Suppressor macrophage (primary cell): ENCODE measurements at regions not wholly inside any gene's neighbourhood (a gene's known extent, or its start where the extent isn't known, plus 50 kb on each side); places are given as distances from the start of the nearest gene placed in this dataset.
"Not testable (repeated sequence)": the region's sequence is repeated elsewhere in the genome, so short reads cannot be mapped to it uniquely, and the experiment has no call there.

Experiments used
- DNase-seq, 4 experiments: peaks; one replicate each; pipeline ENCODE4 v3.0.0-alpha.2; 2020 to 2022

DNA sequence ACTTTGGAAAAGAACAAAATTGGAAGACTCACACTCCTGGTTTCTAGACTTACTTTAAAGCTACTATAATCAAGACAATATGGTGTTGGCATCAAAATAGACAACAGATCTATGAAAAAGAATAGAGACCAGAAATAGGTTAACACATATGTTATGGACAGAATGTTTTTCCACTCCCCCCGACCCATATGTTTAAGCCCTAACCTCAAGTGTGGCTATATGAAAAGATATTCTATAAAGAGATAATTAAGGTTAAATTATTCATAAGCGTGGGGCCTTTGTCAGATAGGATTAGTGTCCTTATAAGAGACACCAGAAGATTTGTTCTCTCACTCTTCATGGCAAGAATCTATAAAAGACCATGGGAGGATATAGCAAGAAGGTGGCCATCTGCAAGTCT lies 440.0 kb downstream of the AASDHPPT start:
- DNase-seq: no peak

DNA sequence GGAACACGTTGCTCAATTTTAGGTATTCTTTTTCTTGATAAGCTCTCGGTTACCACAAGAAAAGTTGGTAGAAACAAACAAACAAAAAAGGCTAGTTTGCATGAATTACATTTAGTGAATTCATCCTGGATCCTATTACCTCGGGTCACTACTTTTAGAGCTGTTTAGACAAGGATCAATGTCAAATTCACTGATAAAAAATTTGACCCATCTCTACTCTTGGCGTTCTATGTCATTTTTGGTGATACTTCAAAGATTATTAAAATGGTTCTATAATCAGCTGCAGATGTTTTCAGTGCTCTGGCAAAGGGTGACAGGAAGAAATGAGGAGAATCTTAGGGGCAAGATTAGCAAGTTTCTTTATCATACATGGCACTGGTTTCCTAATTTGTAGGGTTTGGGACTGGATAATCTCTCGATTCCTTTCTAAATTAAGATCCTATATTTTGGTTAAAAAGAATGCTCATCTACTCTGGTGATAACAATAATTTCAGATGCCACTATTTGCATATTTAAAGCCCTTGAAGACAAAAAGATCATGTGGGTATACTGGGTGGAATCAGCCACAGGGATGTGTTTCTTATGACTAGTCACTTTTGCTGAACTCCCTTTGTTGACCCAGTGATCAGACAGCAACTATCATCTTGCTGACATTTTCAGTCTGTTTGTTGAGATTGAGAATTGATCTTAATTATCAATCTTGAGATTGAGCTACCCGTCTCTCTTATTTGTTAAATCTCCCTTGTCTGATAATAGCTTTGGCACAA lies 442.9 kb downstream of the AASDHPPT start:
- DNase-seq: no peak

DNA sequence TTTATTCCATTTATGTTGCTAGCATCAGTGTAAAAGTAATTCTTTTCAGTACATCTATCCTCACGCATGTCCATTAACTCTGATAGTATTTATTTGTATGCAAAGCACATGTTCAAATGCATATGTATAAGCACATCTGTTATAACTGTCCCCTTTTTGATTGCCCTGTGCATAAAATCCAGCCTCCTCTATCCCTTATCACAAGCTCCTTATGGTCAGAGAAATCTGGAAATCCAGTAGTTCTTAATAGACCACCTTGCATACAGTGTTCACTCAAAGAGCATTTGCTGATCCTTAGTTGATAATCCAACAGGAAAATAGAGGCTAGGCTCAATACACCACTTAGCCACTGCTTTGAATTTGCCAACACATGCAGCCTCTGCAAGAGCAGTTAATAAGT lies 443.5 kb downstream of the AASDHPPT start:
- no peak for DNase-seq

DNA sequence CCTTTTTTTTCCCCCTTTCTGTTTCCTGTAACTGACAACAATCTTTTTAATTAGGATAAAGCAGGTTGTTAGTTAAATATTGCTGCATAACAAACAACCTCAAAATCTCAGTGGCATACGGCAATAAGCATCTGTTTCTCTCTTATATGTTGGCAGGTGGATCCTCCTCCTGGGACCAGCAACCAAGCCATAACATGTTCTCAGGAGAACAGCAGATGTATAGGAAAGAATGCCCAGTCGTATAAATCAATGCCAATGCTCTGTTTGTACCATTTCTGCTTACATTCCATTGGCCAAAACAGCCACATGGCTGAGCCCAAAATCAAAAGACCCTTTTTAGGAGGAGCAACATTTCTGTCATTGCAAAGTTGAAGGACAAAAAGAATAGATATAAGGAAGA lies 445.7 kb downstream of the AASDHPPT start:
- no peak for DNase-seq

DNA sequence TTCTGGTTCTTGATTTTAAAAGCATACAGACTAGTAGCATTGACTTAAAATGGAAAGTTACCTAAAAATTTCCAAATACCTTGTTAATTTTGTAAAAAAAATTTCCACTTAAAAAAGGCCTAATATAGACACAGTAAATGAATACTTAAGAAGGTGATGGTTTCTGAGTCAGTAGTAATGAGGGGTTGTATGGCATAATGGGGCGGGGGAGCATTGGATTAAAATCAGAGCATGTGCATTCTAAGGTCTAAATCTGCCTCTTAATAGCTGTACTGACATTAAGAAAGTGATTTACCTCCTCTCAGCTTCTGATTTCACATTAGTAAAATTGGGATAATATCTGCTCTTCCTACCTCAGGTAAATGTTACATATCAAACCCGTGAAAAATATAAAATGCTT lies 446.5 kb downstream of the AASDHPPT start:
- DNase-seq: no peak

DNA sequence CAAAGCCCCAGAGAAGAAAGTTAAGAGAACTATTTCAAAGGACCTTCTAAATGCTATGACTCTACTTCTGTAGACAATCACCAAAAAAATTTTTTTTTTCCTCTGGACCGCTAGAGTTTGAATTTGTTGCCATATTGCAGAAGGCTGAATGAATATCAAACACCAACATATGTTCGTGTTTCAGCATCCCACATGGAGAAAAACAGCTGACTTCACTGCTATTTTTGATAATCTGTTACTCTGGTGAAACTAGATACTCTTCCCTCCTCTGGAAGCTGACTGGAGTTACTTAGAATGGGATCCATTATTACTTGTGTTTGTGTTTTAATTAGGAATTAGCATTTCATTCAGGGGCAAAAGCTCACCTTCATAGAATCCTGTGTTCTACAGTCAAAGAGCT lies 447.0 kb downstream of the AASDHPPT start:
- DNase-seq: no peak

DNA sequence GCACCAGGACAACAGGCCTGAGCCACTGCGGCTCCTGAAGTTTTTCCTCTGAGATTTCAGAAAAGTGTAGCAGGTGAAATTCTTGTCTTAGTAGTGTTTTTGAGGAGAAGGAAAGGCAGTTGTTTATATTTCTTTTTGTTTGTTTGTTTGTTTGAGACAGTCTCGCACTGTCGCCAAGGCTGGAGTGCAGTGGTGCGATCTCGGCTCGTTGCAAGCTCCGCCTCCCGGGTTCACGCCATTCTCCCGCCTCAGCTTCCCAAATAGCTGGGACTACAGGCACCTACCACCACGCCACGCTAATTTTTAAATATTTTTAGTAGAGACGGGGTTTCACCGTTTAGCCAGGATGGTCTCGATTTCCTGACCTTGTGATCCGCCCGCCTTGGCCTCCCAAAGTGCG lies 454.2 kb downstream of the AASDHPPT start:
- not testable (repeated sequence) for DNase-seq

DNA sequence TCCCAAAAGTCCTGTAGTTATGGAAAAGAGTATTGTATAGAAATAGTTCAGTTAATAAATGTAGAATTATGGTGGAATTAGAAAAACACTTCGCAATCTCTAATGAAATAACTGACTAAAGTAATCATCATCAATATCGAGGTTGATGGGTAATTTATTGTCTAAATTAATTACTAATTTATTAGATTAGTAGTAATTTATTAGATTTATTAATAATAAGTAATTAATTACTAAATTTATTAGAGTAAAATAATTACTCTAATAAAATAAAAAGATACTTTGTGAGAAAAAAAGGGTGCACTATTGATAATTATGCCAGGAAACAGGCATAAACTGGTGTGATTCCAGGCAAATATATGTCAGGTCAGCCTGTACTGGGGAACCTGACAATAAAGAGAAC lies 455.6 kb downstream of the AASDHPPT start:
- no peak for DNase-seq

DNA sequence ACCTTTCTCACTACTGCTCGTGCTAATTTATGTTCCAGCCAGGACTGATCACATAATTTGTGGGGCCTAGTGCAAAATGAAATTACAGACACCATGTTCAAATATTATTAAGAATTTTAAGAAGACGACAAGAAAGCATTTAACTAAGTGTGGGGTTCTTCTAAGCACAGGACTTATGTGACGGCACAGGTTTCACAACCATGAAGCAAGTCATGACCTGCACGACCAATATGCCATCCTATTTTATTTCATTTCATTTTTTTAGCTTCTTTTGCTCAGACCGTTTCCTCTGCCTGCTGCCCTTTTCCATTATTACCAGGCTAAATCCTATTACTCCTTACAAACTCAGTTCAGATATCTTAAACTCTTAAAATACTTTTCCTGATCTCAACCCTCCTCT lies 462.5 kb downstream of the AASDHPPT start:
- DNase-seq: no peak

DNA sequence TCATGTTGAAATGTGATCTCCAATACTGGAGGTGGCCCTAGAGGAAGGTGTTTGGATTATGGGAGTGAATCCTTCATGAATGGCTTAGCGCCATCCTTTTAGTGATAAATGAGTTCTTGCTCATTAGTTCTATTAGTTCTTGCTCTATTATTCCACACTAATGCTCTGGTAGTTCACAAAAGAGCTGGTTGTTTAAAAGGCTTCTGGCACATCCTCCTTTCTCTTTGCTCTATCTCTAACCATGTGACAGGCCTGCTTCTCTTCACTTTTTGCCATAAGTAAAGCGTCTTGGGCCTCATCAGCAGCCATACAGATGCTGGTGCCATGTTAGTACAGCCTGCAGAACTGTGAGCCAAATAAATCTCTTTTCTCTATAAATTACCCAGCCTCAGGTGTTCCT lies 469.9 kb downstream of the GUCY1A2 start:
- DNase-seq: no peak

DNA sequence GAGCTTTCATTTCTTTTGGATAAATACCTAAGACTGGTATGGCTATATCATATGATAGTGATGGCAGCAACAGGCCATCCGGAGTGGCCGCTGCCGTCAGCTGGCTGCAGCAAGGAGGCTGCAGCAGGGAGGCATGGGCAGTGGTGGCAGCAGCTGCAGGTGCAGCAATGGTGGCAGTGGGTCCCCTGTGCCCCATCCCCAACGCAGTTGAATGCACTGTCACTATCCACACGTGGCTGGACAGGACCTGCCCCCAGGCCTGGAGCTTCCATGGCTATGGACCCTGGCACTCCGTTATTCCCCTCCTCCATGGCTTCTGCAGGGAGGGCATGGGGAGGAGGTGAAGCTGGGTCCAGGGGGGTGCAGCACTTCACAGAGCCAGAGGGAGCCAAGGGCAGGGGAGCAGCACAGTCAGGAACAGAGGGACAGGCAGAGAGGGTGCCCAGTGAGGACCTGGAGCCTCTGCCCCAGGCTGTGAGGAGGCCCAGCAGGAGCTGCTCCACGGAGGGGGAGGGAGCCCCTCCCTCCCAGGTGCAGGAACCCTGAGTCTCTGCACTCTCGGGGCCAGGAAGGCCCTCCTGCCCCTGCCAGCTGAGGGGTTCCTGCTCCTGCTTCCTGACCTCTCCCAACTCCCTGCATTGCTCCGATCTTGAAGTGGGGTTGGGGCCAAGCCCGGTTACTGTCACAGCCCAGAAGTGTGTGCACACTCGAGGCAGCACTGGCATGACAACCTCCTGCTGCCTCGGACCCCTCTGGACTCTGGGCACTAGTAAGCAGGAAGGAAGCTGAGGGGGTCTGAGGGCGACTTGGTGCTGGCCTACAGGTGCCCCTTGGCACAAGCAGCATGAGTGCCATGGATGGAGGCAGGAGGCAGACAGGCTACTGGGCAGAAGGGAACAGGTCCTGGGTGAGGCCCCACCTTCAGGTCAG lies 466.3 kb downstream of the GUCY1A2 start:
- DNase-seq: no peak

DNA sequence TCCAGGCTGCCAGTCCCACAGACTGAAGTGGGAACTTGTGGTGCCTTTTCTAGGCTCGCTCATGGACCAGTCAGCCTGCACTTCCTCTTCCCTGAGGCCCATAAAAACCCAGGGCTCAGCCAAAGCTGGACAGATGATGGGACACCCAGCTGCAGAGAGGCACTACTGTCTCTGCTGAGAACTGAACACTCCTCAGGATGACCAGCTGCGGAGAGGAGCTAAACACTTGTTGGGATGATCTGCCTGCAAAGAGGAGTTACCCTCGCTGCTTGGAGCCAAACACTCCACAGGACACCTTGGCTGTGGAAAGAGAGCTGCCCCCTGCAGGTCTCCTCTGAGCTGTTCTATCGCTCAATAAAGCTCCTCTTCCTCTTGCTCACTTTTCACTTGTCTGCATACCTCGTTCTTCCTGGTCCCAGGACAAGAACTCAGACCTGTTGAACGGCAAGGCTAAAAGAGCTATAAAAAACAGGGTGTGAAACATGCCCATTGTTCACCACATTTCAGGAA lies 465.5 kb downstream of the GUCY1A2 start:
- no peak for DNase-seq

DNA sequence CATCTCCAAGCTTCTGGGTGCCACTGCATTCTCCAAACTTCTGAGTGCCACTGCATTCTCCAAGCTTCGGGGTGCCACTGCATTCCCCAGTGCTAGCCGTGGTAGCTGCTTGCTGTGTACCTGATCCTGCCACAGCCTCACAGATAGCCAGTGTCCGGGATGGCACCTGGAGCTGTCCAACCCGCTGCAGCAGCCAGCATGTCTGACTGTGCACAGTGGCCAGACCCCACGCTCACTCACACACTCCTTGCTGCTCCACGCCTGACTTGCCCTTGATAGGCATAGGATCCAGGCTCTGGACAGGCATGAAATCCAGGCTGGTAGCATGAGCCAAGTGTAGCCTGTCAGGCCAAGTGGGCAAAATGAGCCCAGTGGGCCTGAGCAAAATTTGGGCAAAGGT lies 465.0 kb downstream of the GUCY1A2 start:
- DNase-seq: no peak

DNA sequence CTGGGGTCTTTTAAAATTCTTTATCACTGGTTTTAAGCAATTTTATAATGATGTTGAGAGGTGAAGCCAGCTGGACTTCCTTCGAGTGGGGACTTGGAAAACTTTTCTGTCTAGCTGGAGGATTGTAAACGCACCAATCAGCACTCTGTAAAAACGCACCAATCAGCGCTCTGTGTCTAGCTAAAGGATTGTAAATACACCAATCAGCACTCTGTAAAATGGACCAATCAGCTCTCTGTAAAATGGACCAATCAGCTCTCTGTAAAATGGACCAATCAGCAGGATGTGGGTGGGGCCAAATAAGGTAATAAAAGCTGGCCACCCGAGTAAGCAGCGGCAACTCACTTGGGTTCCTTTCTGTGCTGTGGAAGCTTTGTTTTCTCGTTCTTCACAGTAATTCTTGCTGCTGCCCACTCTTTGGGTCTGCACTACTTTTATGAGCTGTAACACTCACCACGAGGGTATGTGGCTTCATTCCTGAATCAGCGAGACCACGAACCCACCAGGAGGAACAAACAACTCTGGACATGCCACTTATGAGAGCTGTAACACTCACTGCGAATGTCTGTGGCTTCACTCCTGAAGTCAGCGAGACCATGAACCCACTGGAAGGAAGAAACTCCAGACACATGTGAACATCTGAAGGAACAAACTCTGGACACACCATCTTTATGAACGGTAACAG lies 462.6 kb downstream of the GUCY1A2 start:
- not testable (repeated sequence) for DNase-seq

DNA sequence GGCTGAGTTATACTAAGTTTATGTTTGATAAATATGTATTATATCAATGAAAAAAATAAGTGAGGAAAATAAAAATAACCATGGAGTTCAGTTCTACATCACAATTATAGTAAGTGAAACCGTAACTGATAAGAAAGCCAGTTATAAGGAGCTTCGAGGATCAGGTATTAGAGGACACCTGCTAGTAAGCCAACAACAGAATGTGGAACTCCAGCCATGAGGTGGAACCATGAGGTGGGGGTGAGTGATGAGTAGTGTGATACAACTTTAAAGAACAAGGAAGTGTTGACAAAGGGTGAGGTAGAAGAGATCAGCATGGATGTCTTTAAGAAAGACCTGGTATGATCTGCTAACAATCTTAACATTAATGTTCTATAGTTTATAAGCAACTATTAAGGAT lies 452.9 kb downstream of the GUCY1A2 start:
- DNase-seq: no peak

DNA sequence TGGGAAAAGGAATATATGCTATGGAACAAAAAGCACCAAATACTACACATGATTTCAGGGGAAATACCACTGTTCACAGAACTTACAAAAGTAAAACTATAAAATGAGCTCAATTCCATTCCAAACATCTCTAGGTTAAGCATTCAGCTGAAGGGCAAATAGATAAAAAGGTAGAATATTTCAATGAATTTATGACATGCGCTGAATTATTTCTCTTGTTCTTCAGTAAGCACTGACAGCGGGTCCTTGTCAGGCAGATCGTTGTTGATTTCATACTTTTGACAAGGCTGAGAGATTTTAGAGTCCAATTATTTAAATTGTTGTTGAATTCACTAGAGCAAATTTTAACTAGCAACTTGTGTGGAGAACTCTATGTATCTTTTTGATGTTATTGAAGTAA lies 449.6 kb downstream of the GUCY1A2 start:
- no peak for DNase-seq

DNA sequence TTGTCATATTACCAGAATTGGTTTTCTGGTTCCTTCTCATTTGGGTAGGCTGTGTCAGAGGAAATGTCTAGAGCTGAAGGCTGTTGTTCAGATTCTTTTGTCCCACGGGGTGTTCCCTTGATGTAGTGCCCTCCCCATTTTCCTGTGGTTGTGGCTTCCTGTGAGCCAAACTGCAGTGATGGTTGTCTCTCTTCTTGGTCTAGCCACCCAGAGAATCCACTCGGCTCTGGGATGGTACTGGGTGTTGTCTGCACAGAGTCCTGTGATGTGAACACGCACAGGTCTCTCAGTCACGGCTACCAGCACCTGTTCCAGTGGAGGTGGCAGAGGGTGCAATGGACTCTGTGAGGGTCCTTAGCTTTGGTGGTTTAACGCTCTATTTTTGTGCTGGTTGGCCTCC lies 440.9 kb downstream of the GUCY1A2 start:
- not testable (repeated sequence) for DNase-seq

DNA sequence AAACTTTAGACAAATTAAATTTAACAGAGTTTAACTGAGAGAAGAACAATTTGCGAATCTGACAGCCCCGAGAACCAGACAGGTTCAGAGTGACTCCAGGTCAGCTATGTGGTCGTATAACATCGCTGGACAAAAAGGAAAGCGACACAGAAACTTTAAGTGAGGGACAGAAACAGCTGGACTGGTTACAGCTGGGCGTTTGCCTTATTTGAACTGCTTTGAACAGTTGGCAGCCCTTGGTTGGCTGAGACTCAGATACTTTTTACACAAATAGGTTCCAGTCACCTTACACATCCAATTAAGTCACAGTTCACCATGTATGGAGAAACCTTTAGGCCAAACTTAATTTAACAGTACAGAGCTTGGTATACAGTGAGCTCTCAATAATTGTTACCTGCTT lies 436.9 kb downstream of the GUCY1A2 start:
- no peak for DNase-seq

DNA sequence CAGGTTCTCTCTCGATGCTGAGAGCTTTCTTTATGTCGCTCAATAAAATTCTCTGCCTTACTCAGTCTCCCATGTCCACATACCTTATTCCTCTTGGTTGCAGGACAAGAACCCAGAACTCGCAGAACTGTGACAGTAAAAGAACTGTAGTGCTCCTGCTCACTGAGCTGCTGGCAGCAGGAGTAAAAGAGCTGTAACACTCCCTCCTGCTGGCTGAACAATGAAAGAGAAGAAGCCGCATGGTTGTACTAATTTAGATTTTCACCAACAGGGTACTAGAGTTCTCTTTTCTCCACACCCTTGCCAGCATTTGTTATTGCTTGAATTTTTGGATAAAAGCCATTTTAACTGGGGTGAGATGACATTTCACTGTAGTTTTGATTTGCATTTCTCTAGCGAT lies 433.2 kb downstream of the GUCY1A2 start:
- no peak for DNase-seq

DNA sequence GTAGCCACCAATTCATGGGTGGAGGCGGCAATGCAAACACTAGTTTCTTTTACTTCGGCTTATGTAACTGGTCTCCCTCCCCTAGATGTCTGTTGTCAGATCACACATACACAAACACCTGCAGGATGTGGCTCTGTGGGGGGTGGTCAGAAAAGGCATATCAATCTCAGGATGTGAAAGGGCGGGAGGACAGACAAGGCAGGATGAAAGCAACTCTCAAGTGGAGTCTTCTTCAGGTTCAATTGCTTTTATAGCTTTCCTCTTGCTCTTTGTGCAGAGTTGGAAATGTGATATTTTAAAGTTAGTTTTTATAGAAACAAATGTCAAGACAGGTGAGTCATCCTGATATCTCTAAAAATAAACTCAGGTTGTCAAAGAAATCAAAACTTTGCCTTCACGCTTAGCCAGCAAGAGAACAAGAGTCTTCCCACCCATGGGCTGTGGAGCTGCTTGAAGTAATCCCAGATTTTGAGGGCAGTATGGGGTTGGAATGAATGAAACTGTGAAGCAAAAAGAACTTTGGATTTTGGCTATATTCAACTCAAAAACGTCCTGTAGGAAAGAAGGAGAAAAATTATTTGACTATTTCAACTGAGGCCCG lies 423.4 kb downstream of the GUCY1A2 start:
- no peak for DNase-seq

DNA sequence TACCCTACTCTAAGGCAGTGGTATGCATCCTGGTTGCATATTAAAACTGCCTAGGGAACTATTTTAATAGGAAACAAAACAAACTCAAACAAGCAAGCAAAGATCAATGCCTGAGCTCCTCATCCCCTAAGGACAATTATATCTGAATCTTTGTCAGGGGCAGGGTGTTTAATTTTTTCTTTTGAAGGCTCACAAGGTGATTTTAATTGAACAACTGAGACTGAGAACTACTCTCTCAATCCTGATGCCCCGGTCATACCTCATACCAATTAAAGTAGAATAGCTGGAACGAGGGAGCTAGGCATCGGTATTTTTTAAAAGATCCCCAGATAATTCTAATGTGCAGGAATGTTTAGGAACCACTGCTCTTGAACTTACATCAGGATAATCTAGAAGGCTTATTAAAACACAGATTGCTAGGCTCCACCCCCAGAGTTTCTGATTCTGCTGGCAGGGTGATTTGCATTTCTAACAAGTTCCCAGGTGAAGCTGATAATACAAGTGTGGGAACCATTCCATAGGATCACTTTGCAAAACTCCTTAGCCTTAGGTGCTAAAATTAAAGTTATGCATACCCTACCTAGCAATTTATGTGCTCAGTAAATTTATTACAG lies 416.5 kb downstream of the GUCY1A2 start:
- no peak for DNase-seq

DNA sequence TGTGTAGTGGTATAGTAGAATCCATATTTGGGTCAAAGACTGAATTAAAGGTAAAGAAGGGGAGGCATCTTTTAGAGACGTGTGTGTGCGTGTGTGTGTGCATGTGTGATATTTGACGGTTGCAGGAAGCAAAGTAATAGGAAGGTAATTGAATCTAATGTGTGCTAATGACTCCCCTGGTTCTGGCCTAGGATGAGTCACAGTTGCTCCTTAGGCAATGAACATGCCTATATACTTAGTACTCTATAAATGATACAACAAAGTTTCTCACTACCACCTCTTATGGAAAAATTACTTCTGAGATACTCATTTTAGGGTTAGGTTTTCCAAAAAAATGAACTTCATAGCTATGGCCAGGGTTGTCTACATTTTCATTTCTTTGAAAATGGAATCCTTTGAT lies 409.6 kb downstream of the GUCY1A2 start:
- no peak for DNase-seq
